ENCODE measurements at regions not wholly inside any gene's neighbourhood (a gene's known extent, or its start where the extent isn't known, plus 50 kb on each side); places are given as distances from the start of the nearest gene placed in this dataset.
A peak's percentile ranks its signal among the peaks of the same experiment; 100 is the strongest.

GRCh38 chr18:25962919-25963318 lies 127.5 kb downstream of the SS18 start:
- Mint-ChIP-seq H3K4me1 (no peaks in the 10 kb centered on the region), H3K27ac (ENCODE audit: low read depth) (no peak overlapping the region), H3K4me3 (no peak overlapping the region), H3K9me3 (no peaks in the 10 kb centered on the region), H3K36me3 (ENCODE audit: insufficient read depth) (no peaks in the 10 kb centered on the region), H3K27me3 (peaks cover 21% of the 10 kb centered on the region)
- DNase-seq (ENCODE audit: low spot score in 2 of 2) = no peak
- ATAC-seq (replicated peaks; ENCODE audit: extremely low read depth, poor library complexity, severe bottlenecking) = no peak

DNA sequence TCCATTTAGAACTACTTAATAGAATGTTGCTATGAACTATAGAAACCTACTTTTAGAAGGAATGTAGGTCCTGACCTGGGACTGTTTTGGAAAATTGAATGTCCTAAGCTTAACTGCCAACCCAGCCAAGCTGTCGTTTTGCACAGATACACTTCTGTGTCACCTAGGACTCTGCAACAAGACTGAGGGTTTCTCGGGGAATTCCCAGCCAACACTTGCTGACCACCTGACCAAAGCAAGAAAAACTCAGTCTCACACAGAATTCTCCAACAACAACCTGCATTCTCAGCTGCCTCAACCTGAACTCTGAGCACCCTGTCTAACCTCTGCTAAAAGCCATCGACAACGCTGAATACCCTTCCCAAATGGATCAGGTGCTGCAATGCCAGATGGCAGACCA lies 128.2 kb downstream of the SS18 start:
- Mint-ChIP-seq H3K36me3 (ENCODE audit: insufficient read depth) (no peaks in the 10 kb centered on the region), H3K27me3 (peaks cover 21% of the 10 kb centered on the region), H3K4me1 (no peaks in the 10 kb centered on the region), H3K27ac (ENCODE audit: low read depth) (no peak overlapping the region), H3K4me3 (no peak overlapping the region), H3K9me3 (no peaks in the 10 kb centered on the region)
- DNase-seq (ENCODE audit: low spot score in 2 of 2) (no peak), ATAC-seq (replicated peaks; ENCODE audit: extremely low read depth, poor library complexity, severe bottlenecking) (no peak)

- DNase-seq (ENCODE audit: low spot score in 2 of 2) = no peak
- peaks cover 6% of the 10 kb centered on the region for H3K36me3 Mint-ChIP-seq (ENCODE audit: insufficient read depth)
- H3K4me1 Mint-ChIP-seq = peaks cover 13% of the 10 kb centered on the region
- H3K4me3 Mint-ChIP-seq = no peak overlapping the region
- ATAC-seq (replicated peaks; ENCODE audit: extremely low read depth, poor library complexity, severe bottlenecking) = no peak
- H3K27ac Mint-ChIP-seq (ENCODE audit: low read depth) = no peak overlapping the region
- no peaks in the 10 kb centered on the region for H3K27me3 Mint-ChIP-seq
- no peaks in the 10 kb centered on the region for H3K9me3 Mint-ChIP-seq
Measured at GRCh38 chr18:25957017-25957416, 133.4 kb downstream of the SS18 start.

DNA sequence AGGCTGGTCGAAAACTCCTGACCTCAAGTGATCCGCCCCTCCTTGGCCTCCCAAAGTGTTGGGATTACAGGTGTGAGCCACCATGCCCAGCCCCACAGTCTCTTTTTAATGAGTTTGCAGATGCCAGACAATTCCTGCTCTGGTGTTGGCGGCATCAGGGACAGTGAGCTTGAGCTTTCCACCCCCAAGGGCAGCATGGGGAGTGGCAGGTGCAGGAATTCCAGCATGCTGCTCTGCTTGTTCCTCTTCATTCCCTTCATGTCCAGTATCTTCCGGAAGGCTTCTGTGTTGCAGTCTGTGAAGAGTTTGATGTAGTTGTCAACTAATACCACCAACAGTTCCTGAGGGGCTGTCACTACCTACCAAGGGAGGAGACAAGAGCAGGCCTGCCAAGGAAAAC lies 137.3 kb downstream of the SS18 start:
- ATAC-seq (replicated peaks; ENCODE audit: extremely low read depth, poor library complexity, severe bottlenecking) (no peak), DNase-seq (ENCODE audit: low spot score in 2 of 2) (no peak)
- H3K4me3 Mint-ChIP-seq = peak overlapping the region; percentile 72
- H3K36me3 Mint-ChIP-seq (ENCODE audit: insufficient read depth) = peaks cover 6% of the 10 kb centered on the region
- no peaks in the 10 kb centered on the region for H3K27me3 Mint-ChIP-seq
- peak overlapping the region; percentile 88 for H3K27ac Mint-ChIP-seq (ENCODE audit: low read depth)
- peaks cover 13% of the 10 kb centered on the region for H3K4me1 Mint-ChIP-seq
- peaks cover 5% of the 10 kb centered on the region for H3K9me3 Mint-ChIP-seq

- Mint-ChIP-seq H3K36me3 (ENCODE audit: insufficient read depth) (peaks cover 6% of the 10 kb centered on the region), H3K9me3 (peaks cover 5% of the 10 kb centered on the region), H3K4me3 (no peak overlapping the region), H3K27me3 (no peaks in the 10 kb centered on the region), H3K4me1 (peaks cover 13% of the 10 kb centered on the region), H3K27ac (ENCODE audit: low read depth) (no peak overlapping the region)
- DNase-seq (ENCODE audit: low spot score in 2 of 2) = no peak
- ATAC-seq (replicated peaks; ENCODE audit: extremely low read depth, poor library complexity, severe bottlenecking) = no peak
Measured at GRCh38 chr18:25950321-25950720, 140.1 kb downstream of the SS18 start.

GRCh38 chr18:25946540-25946939 lies 143.9 kb downstream of the SS18 start:
- no peaks in the 10 kb centered on the region for H3K27me3 Mint-ChIP-seq
- no peak overlapping the region for H3K27ac Mint-ChIP-seq (ENCODE audit: low read depth)
- ATAC-seq (replicated peaks; ENCODE audit: extremely low read depth, poor library complexity, severe bottlenecking) = no peak
- H3K4me3 Mint-ChIP-seq = no peak overlapping the region
- peaks cover 5% of the 10 kb centered on the region for H3K9me3 Mint-ChIP-seq
- no peaks in the 10 kb centered on the region for H3K4me1 Mint-ChIP-seq
- H3K36me3 Mint-ChIP-seq (ENCODE audit: insufficient read depth) = no peaks in the 10 kb centered on the region
- no peak for DNase-seq (ENCODE audit: low spot score in 2 of 2)

GRCh38 chr18:25935356-25935755 lies 155.1 kb downstream of the SS18 start:
- DNase-seq (ENCODE audit: low spot score in 2 of 2) = no peak
- H3K9me3 Mint-ChIP-seq = no peaks in the 10 kb centered on the region
- ATAC-seq (replicated peaks; ENCODE audit: extremely low read depth, poor library complexity, severe bottlenecking) = no peak

GRCh38 chr18:25931126-25931525 lies 159.3 kb downstream of the SS18 start:
- no peak for ATAC-seq (replicated peaks; ENCODE audit: extremely low read depth, poor library complexity, severe bottlenecking)
- no peak overlapping the region for H3K4me3 Mint-ChIP-seq

More at GRCh38 chr18:25935356-25935755, 155.1 kb downstream of the SS18 start:
- Mint-ChIP-seq H3K27ac (ENCODE audit: low read depth) (no peak overlapping the region), H3K27me3 (peaks cover 55% of the 10 kb centered on the region), H3K4me1 (no peaks in the 10 kb centered on the region), H3K36me3 (ENCODE audit: insufficient read depth) (no peaks in the 10 kb centered on the region), H3K4me3 (no peak overlapping the region)

DNA sequence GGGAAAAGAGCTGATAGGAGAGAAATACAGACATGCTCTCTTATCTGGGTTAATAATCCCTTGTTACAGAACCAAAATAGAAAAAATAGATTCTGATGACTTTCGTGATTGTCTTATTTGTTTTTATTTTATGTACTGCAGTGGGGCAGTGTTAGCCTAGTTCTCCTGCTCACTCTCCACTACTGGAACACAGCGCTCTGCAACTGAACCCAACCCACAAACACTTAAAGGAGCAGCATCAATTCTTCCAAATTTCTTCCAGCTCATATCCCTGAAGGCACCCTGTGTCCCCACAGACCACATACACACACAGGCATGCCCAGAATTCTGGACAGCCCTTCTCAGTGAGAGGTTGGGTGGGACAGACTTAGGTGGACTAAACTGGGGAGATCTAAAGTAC lies 160.6 kb downstream of the SS18 start:
- Mint-ChIP-seq H3K9me3 (no peaks in the 10 kb centered on the region), H3K4me3 (no peak overlapping the region), H3K27me3 (peaks cover 22% of the 10 kb centered on the region), H3K27ac (ENCODE audit: low read depth) (no peak overlapping the region), H3K4me1 (no peaks in the 10 kb centered on the region), H3K36me3 (ENCODE audit: insufficient read depth) (no peaks in the 10 kb centered on the region)
- DNase-seq (ENCODE audit: low spot score in 2 of 2) (no peak), ATAC-seq (replicated peaks; ENCODE audit: extremely low read depth, poor library complexity, severe bottlenecking) (no peak)

More at GRCh38 chr18:25931126-25931525, 159.3 kb downstream of the SS18 start:
- no peak for DNase-seq (ENCODE audit: low spot score in 2 of 2)
- Mint-ChIP-seq H3K27me3 (peaks cover 35% of the 10 kb centered on the region), H3K27ac (ENCODE audit: low read depth) (no peak overlapping the region), H3K9me3 (no peaks in the 10 kb centered on the region), H3K4me1 (no peaks in the 10 kb centered on the region), H3K36me3 (ENCODE audit: insufficient read depth) (no peaks in the 10 kb centered on the region)

- Mint-ChIP-seq H3K4me1 (no peaks in the 10 kb centered on the region), H3K36me3 (ENCODE audit: insufficient read depth) (no peaks in the 10 kb centered on the region), H3K9me3 (no peaks in the 10 kb centered on the region), H3K27ac (ENCODE audit: low read depth) (no peak overlapping the region), H3K27me3 (peaks cover 22% of the 10 kb centered on the region), H3K4me3 (no peak overlapping the region)
- DNase-seq (ENCODE audit: low spot score in 2 of 2) = no peak
- ATAC-seq (replicated peaks; ENCODE audit: extremely low read depth, poor library complexity, severe bottlenecking) = no peak
Measured at GRCh38 chr18:25927830-25928229, 162.6 kb downstream of the SS18 start.

- Mint-ChIP-seq H3K9me3 (no peaks in the 10 kb centered on the region), H3K36me3 (ENCODE audit: insufficient read depth) (no peaks in the 10 kb centered on the region), H3K27ac (ENCODE audit: low read depth) (no peak overlapping the region), H3K4me1 (peaks cover 10% of the 10 kb centered on the region), H3K4me3 (no peak overlapping the region), H3K27me3 (no peaks in the 10 kb centered on the region)
- ATAC-seq (replicated peaks; ENCODE audit: extremely low read depth, poor library complexity, severe bottlenecking) (no peak), DNase-seq (ENCODE audit: low spot score in 2 of 2) (no peak)
Measured at GRCh38 chr18:25923193-25923592, 167.2 kb downstream of the SS18 start.

- Mint-ChIP-seq H3K27me3 (no peaks in the 10 kb centered on the region), H3K36me3 (ENCODE audit: insufficient read depth) (no peaks in the 10 kb centered on the region), H3K27ac (ENCODE audit: low read depth) (no peak overlapping the region), H3K4me1 (peaks cover 10% of the 10 kb centered on the region), H3K9me3 (no peaks in the 10 kb centered on the region), H3K4me3 (no peak overlapping the region)
- DNase-seq (ENCODE audit: low spot score in 2 of 2) (peak in 1 of 2 donors; percentile 33), ATAC-seq (replicated peaks; ENCODE audit: extremely low read depth, poor library complexity, severe bottlenecking) (peak; percentile 24)
Measured at GRCh38 chr18:25921677-25922421, 168.6 kb downstream of the SS18 start.

GRCh38 chr18:25915907-25916306 lies 174.5 kb downstream of the SS18 start:
- DNase-seq (ENCODE audit: low spot score in 2 of 2) = no peak
- no peaks in the 10 kb centered on the region for H3K36me3 Mint-ChIP-seq (ENCODE audit: insufficient read depth)
- H3K27ac Mint-ChIP-seq (ENCODE audit: low read depth) = no peak overlapping the region
- no peaks in the 10 kb centered on the region for H3K4me1 Mint-ChIP-seq
- no peak overlapping the region for H3K4me3 Mint-ChIP-seq
- H3K9me3 Mint-ChIP-seq = no peaks in the 10 kb centered on the region
- peaks cover 7% of the 10 kb centered on the region for H3K27me3 Mint-ChIP-seq
- ATAC-seq (replicated peaks; ENCODE audit: extremely low read depth, poor library complexity, severe bottlenecking) = no peak
